ENCODE measurements at regions not wholly inside any gene's neighbourhood (a gene's known extent, or its start where the extent isn't known, plus 50 kb on each side); places are given as distances from the start of the nearest gene placed in this dataset.

DNA sequence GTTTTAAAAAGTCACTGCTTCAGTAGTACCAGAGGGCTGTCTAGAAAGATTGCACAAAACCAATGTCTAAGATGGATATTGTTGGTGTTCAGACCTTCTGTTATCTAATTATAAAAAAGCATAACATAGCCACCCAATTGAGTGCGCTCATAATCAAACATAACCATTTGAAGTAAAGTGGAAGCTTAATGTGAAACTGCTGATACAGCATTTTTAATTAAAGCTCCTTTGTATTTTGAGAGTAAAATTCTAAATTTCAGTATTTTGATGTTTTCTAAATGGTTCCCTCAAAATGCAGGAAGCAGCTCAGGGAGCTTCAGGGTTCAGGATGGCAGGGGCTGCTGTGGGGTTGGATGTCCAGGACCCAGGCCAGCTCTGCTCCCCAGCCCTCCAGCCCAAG is 291.8 kb upstream of the ZFP64 start:
- Histone ChIP-seq H3K9me3 (no peaks in the 10 kb centered on the region), H3K27me3 (replicated peaks in 1 of 7) (no peaks in the 10 kb centered on the region), H3K4me3 (no peak overlapping the region), H3K27ac (no peak overlapping the region), H3K4me1 (no peaks in the 10 kb centered on the region), H3K36me3 (no peaks in the 10 kb centered on the region)
- DNase-seq = no peak
- WGBS, 5 donors = 91 to 98% (median 97%) methylated on average over 1 of the region's 1 CpG
- TF ChIP-seq, protein P1, sequence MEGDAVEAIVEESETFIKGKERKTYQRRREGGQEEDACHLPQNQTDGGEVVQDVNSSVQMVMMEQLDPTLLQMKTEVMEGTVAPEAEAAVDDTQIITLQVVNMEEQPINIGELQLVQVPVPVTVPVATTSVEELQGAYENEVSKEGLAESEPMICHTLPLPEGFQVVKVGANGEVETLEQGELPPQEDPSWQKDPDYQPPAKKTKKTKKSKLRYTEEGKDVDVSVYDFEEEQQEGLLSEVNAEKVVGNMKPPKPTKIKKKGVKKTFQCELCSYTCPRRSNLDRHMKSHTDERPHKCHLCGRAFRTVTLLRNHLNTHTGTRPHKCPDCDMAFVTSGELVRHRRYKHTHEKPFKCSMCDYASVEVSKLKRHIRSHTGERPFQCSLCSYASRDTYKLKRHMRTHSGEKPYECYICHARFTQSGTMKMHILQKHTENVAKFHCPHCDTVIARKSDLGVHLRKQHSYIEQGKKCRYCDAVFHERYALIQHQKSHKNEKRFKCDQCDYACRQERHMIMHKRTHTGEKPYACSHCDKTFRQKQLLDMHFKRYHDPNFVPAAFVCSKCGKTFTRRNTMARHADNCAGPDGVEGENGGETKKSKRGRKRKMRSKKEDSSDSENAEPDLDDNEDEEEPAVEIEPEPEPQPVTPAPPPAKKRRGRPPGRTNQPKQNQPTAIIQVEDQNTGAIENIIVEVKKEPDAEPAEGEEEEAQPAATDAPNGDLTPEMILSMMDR (IDR thresholded peaks at IDR 0.05 in 8 of 11, conservative IDR thresholded peaks at IDR 0.05 in 3 of 11) = no peak
- TF ChIP-seq POLR2A (IDR thresholded peaks at IDR 0.05) = no peak
- no peak for TF ChIP-seq POLR2AphosphoS5 (IDR thresholded peaks at IDR 0.05)
- intact Hi-C loops (cut with DNase I; ENCODE audit: low total_unique reads) = no loop called here

GRCh38 chr20:52482044-52482443 is 290.5 kb upstream of the ZFP64 start:
- Histone ChIP-seq H3K27ac (no peak overlapping the region), H3K36me3 (no peaks in the 10 kb centered on the region), H3K4me3 (no peak overlapping the region), H3K27me3 (replicated peaks in 1 of 7) (no peaks in the 10 kb centered on the region), H3K4me1 (no peaks in the 10 kb centered on the region), H3K9me3 (no peaks in the 10 kb centered on the region)
- TF ChIP-seq POLR2A (IDR thresholded peaks at IDR 0.05) (no peak), POLR2AphosphoS5 (IDR thresholded peaks at IDR 0.05) (no peak)
- TF ChIP-seq, protein P1 (IDR thresholded peaks at IDR 0.05 in 8 of 11, conservative IDR thresholded peaks at IDR 0.05 in 3 of 11) = no peak
- no peak for DNase-seq
- WGBS, 5 donors = 84 to 97% (median 89%) methylated on average over 5 of the region's 5 CpGs
- intact Hi-C loops (cut with DNase I; ENCODE audit: low total_unique reads) = no loop called here

- Histone ChIP-seq H3K27me3 (replicated peaks in 1 of 7) (no peaks in the 10 kb centered on the region), H3K4me1 (no peaks in the 10 kb centered on the region), H3K9me3 (no peaks in the 10 kb centered on the region), H3K36me3 (no peaks in the 10 kb centered on the region), H3K4me3 (no peak overlapping the region), H3K27ac (no peak overlapping the region)
- 50 to 78% (median 61%) methylated on average over 3 of the region's 3 CpGs for WGBS, 5 donors
- no peak for DNase-seq
- intact Hi-C loops (cut with DNase I; ENCODE audit: low total_unique reads) = no loop called here
- TF ChIP-seq POLR2AphosphoS5 (IDR thresholded peaks at IDR 0.05) = no peak
- no peak for TF ChIP-seq POLR2A (IDR thresholded peaks at IDR 0.05)
- TF ChIP-seq, protein P1 (IDR thresholded peaks at IDR 0.05 in 8 of 11, conservative IDR thresholded peaks at IDR 0.05 in 3 of 11) = no peak
Observed at GRCh38 chr20:52481443-52481842, 289.9 kb upstream of the ZFP64 start.

DNA sequence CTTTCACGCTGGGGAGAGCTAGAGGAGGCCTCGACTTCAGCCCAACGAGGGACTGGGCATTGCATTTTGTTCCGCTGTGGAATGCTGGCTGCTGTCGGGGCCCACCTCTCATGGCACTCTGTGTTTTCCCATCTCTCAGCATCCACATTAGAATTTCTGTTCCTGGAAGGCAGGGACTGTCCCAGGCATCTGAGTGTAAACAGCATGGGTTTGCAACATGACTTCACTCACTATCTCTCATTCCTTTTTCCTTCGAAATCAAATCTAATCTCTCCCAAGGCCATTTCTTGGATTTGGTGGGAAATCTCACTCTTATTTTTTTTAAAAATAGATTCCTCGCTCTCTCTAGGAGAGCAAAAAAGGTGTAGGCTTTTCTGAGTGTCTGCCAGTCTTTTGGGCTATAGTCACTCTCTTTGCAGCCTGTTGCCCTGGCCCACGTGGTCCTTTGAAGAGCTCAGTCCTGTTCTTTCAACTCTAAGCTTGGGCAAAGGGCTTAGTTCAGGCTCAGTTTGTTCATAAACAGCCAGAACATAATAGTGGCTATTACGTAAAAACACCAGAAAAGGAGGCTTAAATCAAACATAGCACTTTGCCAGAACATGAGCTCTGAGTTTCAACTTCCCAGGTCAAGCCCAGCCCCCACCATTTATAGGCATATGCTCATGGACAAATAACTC is 284.6 kb upstream of the ZFP64 start:
- TF ChIP-seq, protein P1 (IDR thresholded peaks at IDR 0.05 in 8 of 11, conservative IDR thresholded peaks at IDR 0.05 in 3 of 11) = no peak
- TF ChIP-seq POLR2A (IDR thresholded peaks at IDR 0.05) (no peak), POLR2AphosphoS5 (IDR thresholded peaks at IDR 0.05) (no peak)
- 77 to 85% (median 81%) methylated on average over 9 of the region's 9 CpGs for WGBS, 5 donors
- no peaks in the 10 kb centered on the region for H3K4me1 ChIP-seq
- no peaks in the 10 kb centered on the region for H3K27me3 ChIP-seq (replicated peaks in 1 of 7)
- intact Hi-C loops (cut with DNase I; ENCODE audit: low total_unique reads) = no loop called here
- H3K9me3 ChIP-seq = no peaks in the 10 kb centered on the region
- no peak overlapping the region for H3K27ac ChIP-seq
- DNase-seq = no peak
- no peak overlapping the region for H3K4me3 ChIP-seq
- H3K36me3 ChIP-seq = no peaks in the 10 kb centered on the region

All from spleen (tissue), 11 donors.